ENCODE measurements at regions not wholly inside any gene's neighbourhood (a gene's known extent, or its start where the extent isn't known, plus 50 kb on each side); places are given as distances from the start of the nearest gene placed in this dataset.

- intact Hi-C loops (cut with micrococcal nuclease; ENCODE audit: unreplicated experiment): no loop called here
These were observed 323.5 kb upstream of the SALL1 start for GRCh38 chr16:51474414-51475091.

GRCh38 chr16:51473091-51473490 is 322.0 kb upstream of the SALL1 start:
- BruUV-seq (replicated peaks): no TSS peak
- ChIA-PET CTCF (no interaction called here), POLR2A (ENCODE audit: unreplicated experiment) (no interaction called here)
- no peaks in the 10 kb centered on the region for H3K4me1 ChIP-seq (replicated peaks; ENCODE audit: insufficient read depth)
- intact Hi-C loops (cut with micrococcal nuclease; ENCODE audit: unreplicated experiment): no loop called here
- no peaks in the 10 kb centered on the region for H3K36me3 ChIP-seq (ENCODE audit: low read depth)
- no peak for DNase-seq
- H4K20me1 ChIP-seq (ENCODE audit: insufficient read depth): no peaks in the 10 kb centered on the region
- H3K9me2 ChIP-seq (ENCODE audit: insufficient read depth): no peaks in the 10 kb centered on the region
- peaks cover 12% of the 10 kb centered on the region for H3K27me3 ChIP-seq (ENCODE audit: insufficient read depth, low read depth)
- no peaks in the 10 kb centered on the region for H3F3A ChIP-seq (ENCODE audit: insufficient read depth, low read depth)
- H3K27ac ChIP-seq: no peak overlapping the region
- H3K79me2 ChIP-seq (ENCODE audit: low read depth): no peaks in the 10 kb centered on the region
- no peak overlapping the region for H2AFZ ChIP-seq
- no peaks in the 10 kb centered on the region for H3K9me3 ChIP-seq (ENCODE audit: insufficient read depth, low read depth)
- H3K4me2 ChIP-seq: no peak overlapping the region
- TF ChIP-seq CTCF (conservative IDR thresholded peaks at IDR 0.05): no peak
- no peak overlapping the region for H3K4me3 ChIP-seq

More at GRCh38 chr16:51474414-51475091, 323.5 kb upstream of the SALL1 start:
- Histone ChIP-seq H4K20me1 (ENCODE audit: insufficient read depth) (no peaks in the 10 kb centered on the region), H3K4me3 (no peak overlapping the region), H3F3A (ENCODE audit: insufficient read depth, low read depth) (no peaks in the 10 kb centered on the region), H3K9me3 (ENCODE audit: insufficient read depth, low read depth) (no peaks in the 10 kb centered on the region), H3K27ac (no peak overlapping the region), H3K4me2 (no peak overlapping the region), H3K36me3 (ENCODE audit: low read depth) (no peaks in the 10 kb centered on the region), H3K9me2 (ENCODE audit: insufficient read depth) (no peaks in the 10 kb centered on the region), H3K27me3 (ENCODE audit: insufficient read depth, low read depth) (no peaks in the 10 kb centered on the region), H3K4me1 (replicated peaks; ENCODE audit: insufficient read depth) (no peaks in the 10 kb centered on the region), H2AFZ (no peak overlapping the region), H3K79me2 (ENCODE audit: low read depth) (no peaks in the 10 kb centered on the region)
- DNase-seq: no peak
- POLR2A ChIA-PET (ENCODE audit: unreplicated experiment): no interaction called here
- CTCF ChIA-PET: no interaction called here
- no peak for TF ChIP-seq EZH2 (IDR thresholded peaks at IDR 0.05; ENCODE audit: low read depth)
- no peak for TF ChIP-seq CTCF (conservative IDR thresholded peaks at IDR 0.05)
- no TSS peak for BruUV-seq (replicated peaks)

GRCh38 chr16:51470492-51470891 is 319.4 kb upstream of the SALL1 start:
- H3K27me3 ChIP-seq (ENCODE audit: insufficient read depth, low read depth): peaks cover 21% of the 10 kb centered on the region

More at GRCh38 chr16:51470492-51470891, 319.4 kb upstream of the SALL1 start:
- no peak for DNase-seq
- BruUV-seq (replicated peaks): no TSS peak
- no peaks in the 10 kb centered on the region for H3K9me2 ChIP-seq (ENCODE audit: insufficient read depth)
- intact Hi-C loops (cut with micrococcal nuclease; ENCODE audit: unreplicated experiment): no loop called here
- no peak overlapping the region for H2AFZ ChIP-seq
- no peaks in the 10 kb centered on the region for H3K36me3 ChIP-seq (ENCODE audit: low read depth)
- CTCF ChIA-PET: no interaction called here
- no peaks in the 10 kb centered on the region for H3K79me2 ChIP-seq (ENCODE audit: low read depth)
- no peaks in the 10 kb centered on the region for H3F3A ChIP-seq (ENCODE audit: insufficient read depth, low read depth)
- no peaks in the 10 kb centered on the region for H3K9me3 ChIP-seq (ENCODE audit: insufficient read depth, low read depth)
- H3K4me3 ChIP-seq: no peak overlapping the region
- H3K4me2 ChIP-seq: no peak overlapping the region
- no peaks in the 10 kb centered on the region for H4K20me1 ChIP-seq (ENCODE audit: insufficient read depth)
- H3K4me1 ChIP-seq (replicated peaks; ENCODE audit: insufficient read depth): no peaks in the 10 kb centered on the region
- POLR2A ChIA-PET (ENCODE audit: unreplicated experiment): no interaction called here
- TF ChIP-seq CTCF (conservative IDR thresholded peaks at IDR 0.05): no peak
- no peak for TF ChIP-seq EZH2 (IDR thresholded peaks at IDR 0.05; ENCODE audit: low read depth)
- no peak overlapping the region for H3K27ac ChIP-seq
